PC-9 (cell line): ENCODE measurements at regions not wholly inside any gene's neighbourhood (a gene's known extent, or its start where the extent isn't known, plus 50 kb on each side); places are given as distances from the start of the nearest gene placed in this dataset.

Source experiments
- BruUV-seq: library from RNA; stranded (reverse); fragments of 400-500 nt; replicated peaks from 2 replicates; lab custom pipeline; 2021; lab: Mats Ljungman, UMichigan
- CTCF ChIA-PET: fragments of 300-600 bp; sonication (Branson Sonifier 250); formaldehyde crosslinking; loops from one replicate; lab custom pipeline; 2022; ENCODE audit warnings: antibody characterized with exemption; lab: Charles Lee
- POLR2A ChIA-PET: fragments of 300-600 bp; sonication (Branson Sonifier 250); formaldehyde crosslinking; loops from one replicate; lab custom pipeline; 2022; ENCODE audit warnings: antibody characterized with exemption; ENCODE audit not compliant: unreplicated experiment; lab: Charles Lee
- DNase-seq, 2 experiments: peaks; one replicate each; pipeline versions ENCODE4 v3.0.0 to v3.0.0-alpha.2; 2015 to 2022; ENCODE audit warnings: mixed read lengths in 1 of 2
- H2AFZ ChIP-seq: fragments of 200-600 bp; sonication (generic); 2 replicates; pipeline ENCODE4 v1.8.1; 2017; ENCODE audit warnings: antibody characterized with exemption
- H3F3A ChIP-seq: fragments of 200-600 bp; sonication (generic); 2 replicates; pipeline ENCODE4 v1.8.1; 2017; ENCODE audit warnings: antibody characterized with exemption, mild to moderate bottlenecking, low read depth; ENCODE audit not compliant: insufficient read depth
- H3K27ac ChIP-seq: fragments of 200-600 bp; sonication (generic); 2 replicates; pipeline ENCODE4 v1.6.1; 2016; ENCODE audit warnings: mixed run types
- H3K27me3 ChIP-seq: fragments of 200-600 bp; sonication (generic); 2 replicates; pipeline ENCODE4 v1.6.1; 2016; ENCODE audit warnings: low read depth, mixed run types; ENCODE audit not compliant: insufficient read depth
- H3K36me3 ChIP-seq: fragments of 200-600 bp; sonication (generic); 2 replicates; pipeline ENCODE4 v1.6.1; 2016; ENCODE audit warnings: low read depth, mixed run types
- H3K4me1 ChIP-seq: fragments of 200-600 bp; sonication (generic); replicated peaks from 2 replicates; pipeline ENCODE4 v1.6.1; 2016; ENCODE audit warnings: mixed run types; ENCODE audit not compliant: insufficient read depth
- H3K4me2 ChIP-seq: fragments of 200-600 bp; sonication (generic); 2 replicates; pipeline ENCODE4 v1.6.1; 2017; ENCODE audit warnings: mixed run types
- H3K4me3 ChIP-seq: fragments of 200-600 bp; sonication (generic); 2 replicates; pipeline ENCODE4 v1.6.1; 2016; ENCODE audit warnings: mixed run types
- H3K79me2 ChIP-seq: fragments of 200-600 bp; sonication (generic); 2 replicates; pipeline ENCODE4 v1.6.1; 2017; ENCODE audit warnings: low read depth, mixed run types
- H3K9me2 ChIP-seq: fragments of 200-600 bp; sonication (generic); 2 replicates; pipeline ENCODE4 v1.8.1; 2017; ENCODE audit warnings: mild to moderate bottlenecking; ENCODE audit not compliant: insufficient read depth
- H3K9me3 ChIP-seq: fragments of 200-600 bp; sonication (generic); 2 replicates; pipeline ENCODE4 v1.8.1; 2016; ENCODE audit warnings: low read depth; ENCODE audit not compliant: insufficient read depth
- H4K20me1 ChIP-seq: fragments of 200-600 bp; sonication (generic); 2 replicates; pipeline ENCODE4 v1.8.1; 2017; ENCODE audit not compliant: insufficient read depth
- CTCF ChIP-seq: fragments of 200-600 bp; sonication (generic); conservative IDR thresholded peaks from 2 replicates; pipeline ENCODE4 v1.6.1; 2017; ENCODE audit warnings: mixed run types, antibody characterized with exemption, mild to moderate bottlenecking, moderate library complexity
- EZH2 ChIP-seq: fragments of 200-600 bp; sonication (generic); IDR thresholded peaks from 2 replicates; pipeline ENCODE4 v1.8.0; 2017; ENCODE audit warnings: antibody characterized with exemption, low read depth
- intact Hi-C: fragments of 100-400 bp; cut with micrococcal nuclease; formaldehyde crosslinking; loops from one replicate; pipeline ENCODE4 v1.10.0; 2022; ENCODE audit not compliant: unreplicated experiment

- intact Hi-C loops: no loop called here
- Histone ChIP-seq H3K9me3 (no peaks in the 10 kb centered on the region), H3K4me3 (no peak overlapping the region), H3K79me2 (no peaks in the 10 kb centered on the region), H3K27ac (no peak overlapping the region), H3F3A (no peaks in the 10 kb centered on the region), H4K20me1 (no peaks in the 10 kb centered on the region), H3K4me1 (no peaks in the 10 kb centered on the region), H2AFZ (no peak overlapping the region), H3K27me3 (peaks cover 58% of the 10 kb centered on the region), H3K9me2 (no peaks in the 10 kb centered on the region), H3K4me2 (no peak overlapping the region), H3K36me3 (no peaks in the 10 kb centered on the region)
- DNase-seq: no peak
- POLR2A ChIA-PET: no interaction called here
- TF ChIP-seq CTCF: no peak
- no peak for TF ChIP-seq EZH2
- no TSS peak for BruUV-seq
- CTCF ChIA-PET: no interaction called here
Observed at GRCh38 chr17:55842405-55843158, 91.7 kb downstream of the PCTP start.

GRCh38 chr17:55843785-55844184 lies 92.9 kb downstream of the PCTP start:
- H3K9me2 ChIP-seq: no peaks in the 10 kb centered on the region
- peaks cover 46% of the 10 kb centered on the region for H3K27me3 ChIP-seq
- H3K9me3 ChIP-seq: no peaks in the 10 kb centered on the region
- DNase-seq: no peak
- intact Hi-C loops: no loop called here
- H3K27ac ChIP-seq: no peak overlapping the region
- BruUV-seq: no TSS peak
- CTCF ChIA-PET: no interaction called here
- no peaks in the 10 kb centered on the region for H3K79me2 ChIP-seq
- POLR2A ChIA-PET: interaction anchor here (0.6 kb wide), 1 partner anchor 236 kb away, joined by 3 read pairs; no protein-coding TSS in a partner anchor
- H3K4me3 ChIP-seq: no peak overlapping the region
- no peak overlapping the region for H3K4me2 ChIP-seq
- no peaks in the 10 kb centered on the region for H3F3A ChIP-seq
- H3K4me1 ChIP-seq: no peaks in the 10 kb centered on the region
- H4K20me1 ChIP-seq: no peaks in the 10 kb centered on the region
- TF ChIP-seq CTCF (no peak), EZH2 (no peak)
- no peaks in the 10 kb centered on the region for H3K36me3 ChIP-seq
- H2AFZ ChIP-seq: no peak overlapping the region

- DNase-seq: no peak
- TF ChIP-seq CTCF (no peak), EZH2 (no peak)
- POLR2A ChIA-PET: no interaction called here
- intact Hi-C loops: no loop called here
- CTCF ChIA-PET: no interaction called here
- no peaks in the 10 kb centered on the region for H3K79me2 ChIP-seq
- H3K4me3 ChIP-seq: no peak overlapping the region
- no peaks in the 10 kb centered on the region for H3K9me3 ChIP-seq
- H4K20me1 ChIP-seq: no peaks in the 10 kb centered on the region
- no peaks in the 10 kb centered on the region for H3K4me1 ChIP-seq
- BruUV-seq: no TSS peak
- no peak overlapping the region for H3K4me2 ChIP-seq
- H3K27me3 ChIP-seq: peaks cover 39% of the 10 kb centered on the region; the same call in 1 of the 2 replicates
- H2AFZ ChIP-seq: no peak overlapping the region
- H3F3A ChIP-seq: no peaks in the 10 kb centered on the region
- no peaks in the 10 kb centered on the region for H3K9me2 ChIP-seq
- no peaks in the 10 kb centered on the region for H3K36me3 ChIP-seq
- no peak overlapping the region for H3K27ac ChIP-seq
Observed at GRCh38 chr17:55845385-55845784, 94.5 kb downstream of the PCTP start.
